ENCODE measurements at regions not wholly inside any gene's neighbourhood (a gene's known extent, or its start where the extent isn't known, plus 50 kb on each side); places are given as distances from the start of the nearest gene placed in this dataset.

- DNase-seq (no peak), ATAC-seq (no peak)
- WGBS (ENCODE audit: insufficient coverage, low coverage, low lambda C conversion rate, missing lambda C conversion rate) = 23% methylated on average over 3 of the region's 3 CpGs
- TF ChIP-seq POLR2A (IDR thresholded peaks at IDR 0.05) (no peak), CTCF (IDR thresholded peaks at IDR 0.05) (no peak)
- H3K36me3 ChIP-seq = no peaks in the 10 kb centered on the region
- no peaks in the 10 kb centered on the region for H3K4me1 ChIP-seq
- H3K27me3 ChIP-seq = peaks cover 0 to 5% of the 10 kb centered on the region in 2 donors
- no peaks in the 10 kb centered on the region for H3K9me3 ChIP-seq
- H3K27ac ChIP-seq = no peak overlapping the region
- no peak overlapping the region for H3K4me3 ChIP-seq
- intact Hi-C loops (cut with DNase I) = no loop called here
Measured at GRCh38 chr14:22296722-22297121, 292.3 kb downstream of the DAD1 start.

GRCh38 chr14:22296088-22296487 lies 292.9 kb downstream of the DAD1 start:
- H3K27ac ChIP-seq = no peak overlapping the region
- no peak overlapping the region for H3K4me3 ChIP-seq
- 29% methylated on average over 3 of the region's 7 CpGs for WGBS (ENCODE audit: insufficient coverage, low coverage, low lambda C conversion rate, missing lambda C conversion rate)
- no peaks in the 10 kb centered on the region for H3K9me3 ChIP-seq
- ATAC-seq (no peak), DNase-seq (no peak)
- no peaks in the 10 kb centered on the region for H3K36me3 ChIP-seq
- intact Hi-C loops (cut with DNase I) = no loop called here
- TF ChIP-seq POLR2A (IDR thresholded peaks at IDR 0.05) (no peak), CTCF (IDR thresholded peaks at IDR 0.05) (no peak)
- no peaks in the 10 kb centered on the region for H3K4me1 ChIP-seq
- H3K27me3 ChIP-seq = peaks cover 0 to 5% of the 10 kb centered on the region in 2 donors

DNA sequence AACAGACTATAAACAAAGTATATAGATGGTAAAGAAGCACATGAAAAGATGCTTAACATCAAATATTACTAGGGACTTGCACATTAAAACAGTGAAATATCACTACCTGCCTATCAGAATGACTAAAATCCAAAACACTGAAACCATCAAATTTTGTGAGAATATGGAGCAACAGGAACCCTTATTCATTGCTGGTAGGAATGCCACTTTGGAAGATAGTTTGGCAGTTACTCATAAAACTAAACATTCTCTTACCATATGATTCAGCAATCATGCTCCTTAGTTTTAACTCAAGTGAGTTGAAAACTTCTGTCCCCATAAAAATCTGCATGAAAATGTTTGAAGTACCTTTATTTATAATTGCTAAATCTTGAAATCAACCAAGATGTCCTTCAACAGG lies 297.6 kb downstream of the DAD1 start:
- intact Hi-C loops (cut with DNase I) = no loop called here
- Histone ChIP-seq H3K4me3 (no peak overlapping the region), H3K27ac (no peak overlapping the region), H3K4me1 (no peaks in the 10 kb centered on the region), H3K27me3 (no peaks in the 10 kb centered on the region), H3K36me3 (no peaks in the 10 kb centered on the region), H3K9me3 (no peaks in the 10 kb centered on the region)
- no peak for TF ChIP-seq CTCF (IDR thresholded peaks at IDR 0.05)
- TF ChIP-seq POLR2A (IDR thresholded peaks at IDR 0.05) = no peak
- ATAC-seq (no peak), DNase-seq (no peak)

GRCh38 chr14:22289570-22289969 lies 299.5 kb downstream of the DAD1 start:
- DNase-seq = no peak
- H3K36me3 ChIP-seq = no peaks in the 10 kb centered on the region
- no peak overlapping the region for H3K27ac ChIP-seq
- H3K27me3 ChIP-seq = no peaks in the 10 kb centered on the region
- ATAC-seq = no peak
- TF ChIP-seq POLR2A (IDR thresholded peaks at IDR 0.05) (no peak), CTCF (IDR thresholded peaks at IDR 0.05) (no peak)
- no peak overlapping the region for H3K4me3 ChIP-seq
- intact Hi-C loops (cut with DNase I) = no loop called here
- WGBS (ENCODE audit: insufficient coverage, low coverage, low lambda C conversion rate, missing lambda C conversion rate) = 19% methylated on average over 1 of the region's 1 CpG
- no peaks in the 10 kb centered on the region for H3K4me1 ChIP-seq
- H3K9me3 ChIP-seq = no peaks in the 10 kb centered on the region

GRCh38 chr14:22285991-22286390 lies 303.0 kb downstream of the DAD1 start:
- no peaks in the 10 kb centered on the region for H3K4me1 ChIP-seq
- H3K27me3 ChIP-seq = no peaks in the 10 kb centered on the region
- TF ChIP-seq POLR2A (IDR thresholded peaks at IDR 0.05) = no peak
- no peak for TF ChIP-seq CTCF (IDR thresholded peaks at IDR 0.05)
- WGBS (ENCODE audit: insufficient coverage, low coverage, low lambda C conversion rate, missing lambda C conversion rate) = 72% methylated on average over 3 of the region's 3 CpGs
- ATAC-seq = no peak
- intact Hi-C loops (cut with DNase I) = no loop called here
- H3K4me3 ChIP-seq = no peak overlapping the region
- no peaks in the 10 kb centered on the region for H3K9me3 ChIP-seq
- no peak for DNase-seq
- no peaks in the 10 kb centered on the region for H3K36me3 ChIP-seq
- H3K27ac ChIP-seq = no peak overlapping the region
